NCI-H146 (cell line): ENCODE measurements at regions not wholly inside any gene's neighbourhood (a gene's known extent, or its start where the extent isn't known, plus 50 kb on each side); places are given as distances from the start of the nearest gene placed in this dataset.
A peak's percentile ranks its signal among the peaks of the same experiment; 100 is the strongest.

Experiments used
- DNase-seq: peaks from one replicate; lab custom pipeline; 2025; lab: John Stamatoyannopoulos, UW

DNA sequence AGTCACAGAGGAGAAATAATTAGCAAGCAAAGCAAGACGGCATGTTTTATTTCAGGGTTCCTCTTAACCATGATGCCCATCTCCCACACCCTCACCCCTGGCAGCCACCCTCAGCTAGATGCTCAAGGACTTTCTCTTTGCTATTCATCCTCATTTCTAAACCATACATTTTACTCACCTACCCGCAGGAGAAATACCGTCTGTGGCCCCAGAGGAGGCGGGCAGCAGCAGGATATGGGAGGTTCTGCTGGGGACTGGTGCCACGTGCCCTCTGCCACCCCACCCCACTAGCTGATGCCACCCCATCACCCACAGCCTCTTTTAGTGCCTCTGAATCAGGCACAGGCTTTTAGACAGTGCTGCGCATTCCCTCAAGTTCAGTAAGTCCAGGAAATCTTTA, 168.7 kb upstream of the ITGB1 start:
- no peak for DNase-seq

DNA sequence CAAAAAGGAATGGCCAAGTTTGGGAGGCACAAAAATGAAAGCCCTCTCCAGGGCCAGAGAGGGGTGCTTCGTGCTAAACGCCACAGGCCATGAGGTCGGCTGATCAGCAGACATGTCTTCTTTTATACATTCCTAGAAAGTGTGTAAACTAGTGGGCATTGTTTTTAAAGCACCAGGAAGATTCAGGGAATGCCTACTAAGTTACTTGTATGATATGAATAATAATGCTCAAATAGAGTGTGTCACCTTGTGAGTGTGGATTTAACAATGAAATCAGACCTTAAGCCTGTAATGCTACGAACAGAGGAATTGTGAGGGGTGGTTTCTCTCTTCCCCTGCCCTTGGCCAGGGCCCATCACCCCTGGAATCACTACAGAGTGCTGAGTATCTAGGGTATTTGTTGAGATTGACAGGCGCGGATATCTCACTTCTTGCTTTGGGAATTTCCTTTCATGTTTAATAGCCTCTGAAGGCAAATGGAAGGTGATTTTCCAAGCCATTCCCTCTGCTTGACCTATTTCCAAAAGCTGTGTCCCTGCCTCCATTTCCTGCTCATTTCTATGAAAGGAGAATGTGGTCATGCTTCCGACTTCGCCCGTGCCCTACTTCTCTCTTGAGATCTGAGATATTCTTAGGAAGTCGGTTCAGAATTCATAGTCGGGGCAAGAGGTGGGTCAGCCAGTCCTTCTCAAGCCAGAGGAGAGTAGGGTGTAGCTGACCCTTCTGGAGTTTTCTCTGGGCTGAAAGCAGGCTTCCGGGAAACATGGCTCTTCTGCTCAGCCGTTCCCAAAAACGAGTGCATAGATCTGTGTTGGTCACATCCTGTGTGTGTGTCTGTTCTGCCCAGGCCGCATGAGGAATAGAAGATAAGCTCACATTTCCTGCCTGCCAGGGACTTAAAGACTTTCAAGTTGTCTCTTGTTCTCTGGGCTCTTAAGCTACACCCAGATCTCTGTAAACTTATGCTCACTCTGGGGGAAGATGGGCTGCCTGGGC, 167.8 kb upstream of the ITGB1 start:
- no peak for DNase-seq

DNA sequence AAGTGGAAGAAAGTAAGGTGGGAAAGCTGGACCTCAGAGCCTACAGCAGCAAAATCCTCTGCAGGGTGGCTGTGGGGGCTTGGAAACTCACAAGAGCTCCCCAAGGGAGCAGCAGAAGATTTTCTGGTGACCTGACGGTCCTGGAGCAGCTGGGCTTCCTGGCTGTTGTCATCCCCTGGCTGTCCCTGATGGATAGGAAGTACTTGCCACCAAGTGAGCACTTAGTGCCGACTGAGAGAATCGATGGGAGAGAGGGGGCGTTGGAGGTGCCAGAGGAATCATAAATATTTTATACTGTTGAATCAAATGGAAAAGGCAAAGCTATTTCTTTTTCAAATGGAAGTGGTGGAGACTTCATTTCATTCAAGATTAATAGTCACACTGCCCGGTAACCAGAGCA, 167.1 kb upstream of the ITGB1 start:
- no peak for DNase-seq

DNA sequence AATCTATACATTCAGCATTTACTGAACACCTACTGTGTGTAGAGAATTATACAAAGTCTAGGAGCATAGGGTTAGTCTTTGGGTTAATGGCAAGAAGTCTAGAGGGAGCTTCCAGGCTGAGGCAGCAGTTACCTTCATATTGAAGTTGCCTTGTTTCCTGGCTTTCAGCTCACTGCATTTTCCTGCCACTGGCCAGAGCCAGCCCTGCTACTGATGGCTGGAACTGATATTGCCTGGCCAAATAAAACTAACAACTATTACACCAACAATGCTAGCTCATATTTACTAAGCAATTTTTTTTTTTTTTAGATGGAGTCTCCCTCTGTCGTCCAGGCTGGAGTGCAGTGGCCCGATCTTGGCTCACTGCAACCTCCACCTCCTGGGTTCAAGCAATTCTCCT, 165.7 kb upstream of the ITGB1 start:
- no peak for DNase-seq

DNA sequence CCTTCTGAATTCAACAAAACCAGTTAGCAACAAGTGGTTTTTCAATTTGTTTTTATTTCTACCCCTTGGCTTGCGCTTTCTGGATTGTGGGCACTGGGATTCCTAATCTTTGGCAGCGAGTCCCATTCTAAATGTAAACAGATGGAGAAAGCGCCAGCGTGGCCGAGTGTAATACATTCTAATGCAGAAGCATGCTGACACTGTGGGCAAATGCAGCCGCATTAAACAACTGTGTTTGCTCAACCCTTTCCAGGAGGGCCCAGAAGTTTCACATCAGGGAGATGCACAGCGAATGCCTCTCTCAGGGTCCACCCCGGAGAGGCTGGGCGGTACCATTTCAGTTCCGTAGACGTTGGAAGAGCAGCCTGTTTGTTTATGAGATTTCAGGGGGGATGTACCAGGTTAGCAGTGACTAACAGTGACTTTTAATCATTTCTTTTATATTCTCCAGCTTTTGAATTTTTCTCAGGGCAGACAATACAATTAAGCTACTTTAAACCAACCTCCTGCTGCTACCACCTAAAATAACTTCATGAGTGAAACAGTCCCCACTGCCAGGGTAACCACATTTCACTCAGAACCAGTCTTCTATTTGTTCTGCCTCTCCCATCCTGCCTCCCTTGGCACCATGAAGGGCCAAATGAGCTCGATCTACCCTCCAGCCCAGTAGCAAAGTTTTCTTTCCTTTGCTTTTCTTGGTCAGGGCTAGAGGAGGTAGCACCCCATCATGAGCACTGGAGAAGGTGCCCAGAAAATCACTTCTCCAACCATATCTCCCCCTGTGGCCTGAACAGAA, 164.2 kb upstream of the ITGB1 start:
- no peak for DNase-seq

DNA sequence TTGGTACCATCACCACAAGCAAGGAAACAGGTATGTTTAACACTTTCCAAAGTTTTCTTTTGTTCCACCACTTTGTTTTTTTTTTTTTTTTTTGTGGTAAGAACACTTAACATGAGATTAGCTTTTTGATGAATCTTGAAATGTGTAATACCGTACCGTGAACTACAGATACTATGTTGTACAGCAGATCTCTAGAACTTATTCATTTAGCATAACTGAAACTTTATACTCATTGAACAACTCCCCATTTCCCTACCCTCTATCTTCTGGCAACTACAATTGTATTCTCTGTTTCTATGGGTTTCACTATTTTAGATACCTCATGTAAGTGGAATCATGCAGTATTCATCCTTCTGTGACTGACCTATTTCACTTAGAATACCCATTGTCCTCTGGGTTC, 162.7 kb upstream of the ITGB1 start:
- no peak for DNase-seq

DNA sequence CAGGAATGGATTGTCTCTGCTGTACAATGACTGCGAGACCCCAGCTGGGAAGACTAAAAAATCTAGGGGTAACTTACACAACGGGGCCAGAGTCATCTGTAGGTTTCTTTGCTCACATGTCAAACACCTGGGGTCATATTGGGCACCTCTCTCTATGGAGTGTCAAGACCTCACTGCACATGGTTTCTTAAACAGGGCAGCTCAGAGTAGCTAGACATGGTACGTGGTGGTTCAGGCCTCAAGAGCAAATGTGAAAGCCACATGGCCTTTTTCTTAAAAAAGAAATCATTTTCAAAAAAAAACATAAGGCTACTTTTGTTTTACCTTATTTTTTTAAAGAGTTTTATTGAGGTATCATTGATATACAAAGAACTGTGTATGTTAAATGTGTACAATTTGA, 162.2 kb upstream of the ITGB1 start:
- DNase-seq = no peak

DNA sequence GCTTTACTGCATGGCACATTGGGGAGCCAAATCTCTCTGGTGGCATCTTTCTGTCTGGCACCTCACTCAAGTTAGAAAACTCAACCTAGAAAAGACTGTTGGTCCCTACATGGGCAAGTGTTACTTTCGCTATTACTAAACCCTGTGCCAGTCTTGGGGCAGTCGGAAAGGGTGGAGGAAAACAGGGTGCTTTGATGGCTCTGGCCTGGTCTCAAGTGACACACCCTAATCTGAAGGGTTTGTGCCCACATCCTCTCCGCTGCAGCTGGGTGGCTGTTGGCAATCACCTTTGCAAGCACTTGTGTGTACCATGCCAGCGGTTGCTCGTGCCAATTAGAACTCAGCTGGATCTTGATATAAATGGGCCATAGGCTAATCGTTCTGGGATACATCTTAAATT, 159.8 kb upstream of the ITGB1 start:
- no peak for DNase-seq

DNA sequence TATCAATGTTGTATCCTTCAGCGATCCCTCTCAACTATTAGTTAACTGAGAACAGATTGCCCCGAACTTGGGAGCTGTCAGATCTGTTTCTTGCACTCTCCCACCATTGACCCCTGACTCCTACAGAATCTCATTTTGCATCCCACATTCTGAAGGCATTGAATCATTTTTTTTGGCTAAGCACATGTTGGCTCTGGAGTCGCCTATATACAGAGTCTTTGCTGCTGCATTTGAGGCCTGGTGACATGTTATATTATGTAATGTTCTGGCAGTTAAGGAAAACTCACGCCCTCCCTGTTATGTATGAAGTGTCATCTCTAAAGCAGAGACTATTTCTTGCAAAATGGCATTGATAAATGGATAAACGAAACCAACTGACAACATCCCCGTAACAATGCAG, 159.2 kb upstream of the ITGB1 start:
- no peak for DNase-seq

DNA sequence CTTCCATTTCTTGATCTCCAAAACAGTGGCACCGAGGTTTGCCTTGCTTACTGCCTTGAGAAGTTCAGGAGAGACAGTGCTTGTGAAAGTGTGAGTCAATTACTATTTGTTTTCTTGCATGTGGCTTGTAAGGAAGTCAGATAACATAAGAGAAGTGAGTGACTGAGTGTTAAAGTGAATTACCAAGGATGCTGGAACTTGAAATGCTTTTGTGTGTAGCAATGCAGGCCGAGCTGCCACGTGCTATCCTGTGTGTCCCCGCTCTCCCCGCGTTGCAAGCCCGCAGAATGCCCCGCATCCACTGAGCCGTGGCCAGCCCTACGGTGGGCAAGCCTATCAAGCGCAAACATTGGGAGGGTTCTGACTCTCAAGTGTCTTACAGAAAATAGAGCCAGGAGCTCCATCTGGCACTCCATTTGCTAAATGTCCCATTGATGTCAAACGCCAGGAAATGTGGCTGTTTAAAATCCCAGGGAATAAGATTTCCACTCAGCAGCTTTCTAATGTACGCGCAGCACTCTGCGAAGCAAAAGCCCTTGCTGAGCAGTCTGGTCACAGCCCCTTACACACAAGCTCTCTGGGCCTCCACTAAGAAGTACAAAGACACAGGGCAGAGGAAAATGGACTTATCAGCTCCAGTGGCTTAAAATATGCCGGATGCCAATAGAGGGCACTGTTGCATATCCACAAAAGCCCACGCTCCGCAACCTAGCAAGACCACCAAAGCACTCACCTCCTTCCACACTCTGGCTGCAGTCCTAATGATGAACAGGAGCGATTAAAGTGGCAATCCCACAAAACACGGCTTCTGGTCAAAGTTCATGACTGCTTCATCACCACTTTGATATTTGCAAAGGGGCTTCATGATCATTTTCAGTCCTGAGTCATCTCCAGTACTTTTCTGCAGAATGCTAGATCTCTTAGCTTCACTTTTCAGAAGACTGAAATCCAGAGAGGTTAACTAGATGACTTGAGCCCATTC, 158.0 kb upstream of the ITGB1 start:
- DNase-seq = peak; percentile 45

DNA sequence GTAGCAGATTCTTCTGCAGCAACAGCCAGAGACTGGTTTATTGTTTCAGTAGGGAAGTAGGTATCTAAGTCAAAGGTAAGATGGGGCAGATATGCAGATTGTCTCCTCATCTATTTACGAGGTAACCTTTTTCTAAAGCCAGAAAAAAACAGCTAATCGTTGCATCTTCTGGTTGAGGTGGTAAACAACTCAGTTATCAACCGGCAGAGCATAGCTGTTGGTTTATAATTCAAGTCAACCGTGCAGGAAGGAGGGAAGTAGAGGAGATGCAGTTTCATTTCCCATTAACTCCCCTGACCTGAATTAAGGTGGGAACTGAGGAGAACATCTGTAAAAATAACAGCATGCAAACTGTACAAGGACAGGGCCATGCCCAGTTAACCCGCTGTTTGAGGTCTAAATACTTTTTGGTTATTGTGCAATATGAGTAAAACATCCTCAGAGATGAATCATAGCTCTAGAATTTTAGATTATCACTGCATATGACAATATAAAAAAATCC, 156.5 kb upstream of the ITGB1 start:
- DNase-seq = no peak

DNA sequence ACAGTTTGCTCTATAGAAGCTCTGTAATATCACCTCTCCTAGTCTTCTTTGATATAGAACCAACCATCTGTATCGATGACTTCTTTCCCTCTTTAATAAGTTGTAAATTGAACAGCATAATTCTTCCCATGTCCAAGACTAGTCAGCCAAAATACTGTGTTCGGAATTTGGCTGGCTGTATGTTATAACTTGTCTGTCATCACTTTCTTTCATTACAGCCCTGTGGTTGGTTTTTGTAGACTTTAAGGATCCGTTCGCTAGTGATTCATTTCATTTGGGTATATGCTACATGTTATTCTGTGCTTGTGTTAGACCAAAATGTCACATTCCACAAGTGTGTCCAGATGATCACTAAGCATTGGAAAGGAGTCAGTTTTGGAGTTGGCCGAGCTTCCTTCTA, 155.4 kb upstream of the ITGB1 start:
- DNase-seq = no peak

DNA sequence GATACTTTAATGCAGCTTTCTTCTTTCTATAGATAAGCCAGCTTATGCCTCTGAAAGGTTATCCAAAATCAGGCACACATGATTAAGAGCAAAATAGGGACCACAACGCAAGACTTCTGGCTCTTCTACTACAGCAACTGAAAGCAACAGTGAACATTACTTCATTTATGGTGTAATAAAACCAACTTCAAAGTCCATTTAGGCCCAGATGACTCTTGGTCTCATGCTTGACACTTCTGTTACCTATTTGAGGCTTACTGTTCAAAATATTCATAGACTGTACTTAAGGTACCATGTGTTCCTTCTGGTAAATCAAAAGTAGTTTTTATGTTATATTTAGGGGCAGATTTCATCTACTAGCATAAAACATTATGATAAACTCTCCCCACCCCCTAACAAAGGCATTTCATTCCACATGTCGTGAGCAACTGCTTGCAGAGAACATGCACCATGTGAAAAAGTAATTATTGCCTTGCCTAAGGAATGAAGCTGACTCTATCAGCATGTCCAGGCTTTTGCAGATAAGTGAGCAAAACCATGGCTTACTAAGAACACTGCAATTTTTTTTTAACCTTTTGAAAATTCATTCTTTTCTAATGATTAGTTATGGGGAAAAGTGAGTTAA, 154.9 kb upstream of the ITGB1 start:
- DNase-seq = no peak

DNA sequence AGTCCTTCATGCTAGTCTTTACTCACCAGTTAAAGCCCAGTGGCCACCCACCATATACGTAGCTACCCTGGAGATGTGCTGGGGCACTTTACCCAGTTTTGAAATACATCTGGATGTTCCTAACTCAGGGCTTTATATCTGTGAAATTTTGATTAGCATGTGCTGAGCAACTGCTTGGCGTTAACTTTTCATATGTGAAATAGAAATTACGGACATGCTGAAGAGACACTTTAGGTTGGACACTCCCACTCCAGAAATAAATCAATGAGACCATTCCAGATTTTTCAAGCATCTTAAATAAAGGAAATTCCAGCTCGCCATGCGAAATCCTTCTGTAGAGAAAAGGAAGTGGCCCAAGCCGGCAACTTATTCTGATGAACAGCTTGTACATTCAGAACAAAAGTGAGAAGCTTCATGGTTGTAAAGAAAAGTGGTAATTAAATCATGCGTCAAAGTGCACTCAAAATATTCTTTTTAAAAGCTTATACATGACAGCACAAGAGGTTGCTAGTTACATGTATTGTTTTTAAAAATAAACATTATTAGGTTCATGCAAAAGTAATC, 153.5 kb upstream of the ITGB1 start:
- no peak for DNase-seq

DNA sequence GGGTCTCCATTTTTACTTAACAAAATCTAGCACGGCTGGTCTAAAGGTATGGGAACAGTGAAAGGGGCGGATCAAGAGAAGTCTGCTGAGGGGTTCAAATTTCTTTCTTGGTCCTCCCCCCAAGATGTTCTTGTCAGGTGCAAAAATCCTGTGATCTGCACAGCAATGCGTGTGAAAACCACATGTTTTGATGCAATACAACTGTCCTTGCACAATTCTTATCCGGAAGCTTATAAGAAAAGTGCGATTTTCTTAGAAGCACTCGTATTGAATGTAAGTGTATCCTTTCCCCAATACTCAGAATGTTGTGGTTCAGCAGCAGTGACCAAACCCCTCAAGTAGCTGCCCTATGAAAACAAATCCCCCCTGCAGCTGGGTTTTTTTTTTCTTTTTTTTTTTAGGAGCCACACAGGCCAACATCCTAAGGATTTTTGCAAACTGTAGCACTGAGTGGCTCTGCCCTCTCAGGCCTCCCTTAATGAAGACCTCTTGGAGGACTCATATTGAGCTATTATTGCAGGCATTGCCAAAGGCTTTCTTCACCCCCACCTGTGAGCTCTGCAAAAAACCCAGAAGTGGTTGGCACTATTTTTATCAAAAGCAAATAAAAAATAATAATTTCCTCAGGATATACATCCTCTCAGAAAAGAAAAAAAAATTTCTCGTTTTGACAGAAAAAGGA, 151.9 kb upstream of the ITGB1 start:
- DNase-seq = no peak

DNA sequence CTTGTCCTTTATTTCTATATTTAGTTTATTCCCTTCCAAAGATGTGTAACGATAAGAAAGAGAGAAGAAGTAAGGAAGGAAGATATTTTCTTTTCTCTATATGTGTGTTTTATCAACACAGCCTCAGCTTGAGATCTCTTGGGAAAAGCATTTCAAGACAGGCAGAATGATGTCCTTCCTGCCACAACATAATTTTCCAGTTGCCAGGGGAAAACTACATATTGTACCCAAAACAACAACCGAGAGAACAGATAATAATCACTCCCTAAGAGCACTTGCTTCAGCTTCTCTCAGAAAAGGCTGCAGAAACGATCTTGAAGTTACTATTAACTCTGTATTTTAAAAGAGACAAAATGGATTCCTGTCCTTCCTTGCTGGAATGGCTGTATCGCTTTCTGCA, 151.4 kb upstream of the ITGB1 start:
- no peak for DNase-seq

DNA sequence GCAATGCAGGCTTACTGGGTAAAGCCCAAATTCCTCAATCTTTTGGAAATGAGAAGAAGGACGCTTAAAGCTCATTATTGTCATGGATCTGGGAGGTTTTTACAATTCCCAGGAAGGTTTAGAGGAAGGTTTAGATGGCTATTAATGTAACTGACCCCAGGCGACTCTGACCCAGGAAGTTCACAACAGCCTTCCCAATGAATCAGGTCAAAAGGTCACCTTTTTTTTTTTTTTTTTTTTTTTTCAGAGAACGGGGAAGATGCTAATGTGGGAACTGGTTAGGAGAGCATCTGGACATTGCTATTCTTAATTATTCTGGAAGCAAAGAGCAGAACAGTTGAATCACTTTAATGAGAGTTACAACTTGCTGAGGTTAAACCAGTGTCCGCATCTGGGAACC, 149.9 kb upstream of the ITGB1 start:
- no peak for DNase-seq

DNA sequence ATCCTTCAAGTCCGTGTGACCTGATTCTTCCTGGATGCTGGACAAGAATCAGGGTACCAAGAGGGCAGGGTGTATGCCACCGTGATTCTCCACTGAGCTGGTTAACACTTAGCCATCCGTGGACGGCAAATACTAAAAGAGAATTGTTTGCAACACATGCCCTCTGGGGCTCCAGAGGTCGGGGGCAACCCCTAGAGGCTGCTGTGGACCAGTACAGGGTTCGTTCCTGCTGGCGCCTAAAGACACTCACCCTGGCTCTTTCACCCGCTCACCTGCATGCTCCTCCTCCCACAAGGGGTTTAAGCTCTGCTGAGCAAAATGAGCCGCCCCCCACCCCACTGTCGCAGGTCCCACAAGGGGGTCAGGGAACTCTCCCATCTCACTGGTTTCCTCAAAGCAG, 148.7 kb upstream of the ITGB1 start:
- no peak for DNase-seq

DNA sequence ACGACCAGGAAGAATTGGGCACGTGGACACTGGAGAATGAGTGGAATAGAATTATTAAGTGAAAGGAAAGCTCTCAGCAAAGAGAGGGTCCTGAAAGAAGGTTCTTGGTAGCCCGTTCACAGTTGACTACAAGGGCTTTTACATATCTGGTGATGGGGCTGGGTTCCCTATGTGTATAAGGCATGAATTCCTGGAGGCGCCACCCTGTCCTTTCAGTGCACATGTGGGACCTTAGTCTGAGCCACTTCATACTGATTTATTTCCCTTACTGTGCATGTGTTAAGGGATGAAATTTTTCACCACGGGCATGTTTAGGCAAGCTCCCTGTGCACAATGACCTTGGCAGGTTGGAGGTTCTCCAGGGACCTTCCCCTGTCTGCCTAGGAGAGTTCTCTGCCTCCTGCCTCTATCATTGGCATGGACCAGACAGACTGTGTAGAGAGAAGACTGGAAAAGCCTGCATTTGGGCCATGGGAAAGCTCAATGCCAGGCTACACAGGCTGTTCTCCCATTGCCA, 145.9 kb upstream of the ITGB1 start:
- DNase-seq = no peak

DNA sequence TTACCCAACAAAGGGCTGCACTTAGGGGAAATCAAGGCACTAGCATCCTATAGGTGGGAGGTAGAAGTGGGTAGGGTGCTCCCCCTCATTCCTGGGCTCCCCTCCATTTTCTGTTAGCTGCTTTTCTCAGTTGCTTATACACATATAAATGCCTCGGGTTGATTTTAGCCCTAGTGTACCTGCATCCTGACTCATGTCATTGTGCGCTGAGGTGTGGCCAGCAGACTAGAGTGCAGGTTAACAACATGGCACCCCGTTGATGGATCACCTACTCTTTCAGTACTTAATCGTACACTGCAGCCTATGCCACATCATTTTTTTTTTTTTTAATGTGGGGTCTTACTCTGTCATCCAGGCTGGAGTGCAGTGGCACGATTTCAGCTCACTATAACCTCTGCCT, 144.0 kb upstream of the ITGB1 start:
- no peak for DNase-seq
